ENCODE measurements at regions not wholly inside any gene's neighbourhood (a gene's known extent, or its start where the extent isn't known, plus 50 kb on each side); places are given as distances from the start of the nearest gene placed in this dataset.

DNA sequence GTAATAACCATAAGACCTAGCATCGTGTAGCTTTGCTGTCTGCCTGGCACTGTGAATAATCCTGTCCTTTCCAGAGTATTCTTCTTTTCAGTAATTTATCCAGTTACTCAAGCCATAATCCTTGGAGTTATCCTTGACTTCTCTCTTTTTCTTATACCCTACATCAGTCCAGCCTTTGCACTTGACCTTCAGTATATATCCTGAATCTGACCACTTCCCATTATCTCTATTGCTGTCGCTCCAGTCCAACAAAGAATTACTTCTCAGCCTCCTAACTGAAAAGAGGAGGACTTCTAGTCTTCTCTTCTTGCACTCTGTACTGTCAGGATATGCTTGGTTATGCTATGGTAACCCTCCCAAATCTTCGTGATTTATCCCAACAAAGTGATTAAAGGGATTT is 393.8 kb downstream of the SHQ1 start:
- TF ChIP-seq, protein P1, sequence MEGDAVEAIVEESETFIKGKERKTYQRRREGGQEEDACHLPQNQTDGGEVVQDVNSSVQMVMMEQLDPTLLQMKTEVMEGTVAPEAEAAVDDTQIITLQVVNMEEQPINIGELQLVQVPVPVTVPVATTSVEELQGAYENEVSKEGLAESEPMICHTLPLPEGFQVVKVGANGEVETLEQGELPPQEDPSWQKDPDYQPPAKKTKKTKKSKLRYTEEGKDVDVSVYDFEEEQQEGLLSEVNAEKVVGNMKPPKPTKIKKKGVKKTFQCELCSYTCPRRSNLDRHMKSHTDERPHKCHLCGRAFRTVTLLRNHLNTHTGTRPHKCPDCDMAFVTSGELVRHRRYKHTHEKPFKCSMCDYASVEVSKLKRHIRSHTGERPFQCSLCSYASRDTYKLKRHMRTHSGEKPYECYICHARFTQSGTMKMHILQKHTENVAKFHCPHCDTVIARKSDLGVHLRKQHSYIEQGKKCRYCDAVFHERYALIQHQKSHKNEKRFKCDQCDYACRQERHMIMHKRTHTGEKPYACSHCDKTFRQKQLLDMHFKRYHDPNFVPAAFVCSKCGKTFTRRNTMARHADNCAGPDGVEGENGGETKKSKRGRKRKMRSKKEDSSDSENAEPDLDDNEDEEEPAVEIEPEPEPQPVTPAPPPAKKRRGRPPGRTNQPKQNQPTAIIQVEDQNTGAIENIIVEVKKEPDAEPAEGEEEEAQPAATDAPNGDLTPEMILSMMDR (IDR thresholded peaks at IDR 0.05; ENCODE audit: insufficient read depth, low read length, poor library complexity, severe bottlenecking), result no peak
- no peak for TF ChIP-seq EZH2phosphoT487 (conservative IDR thresholded peaks at IDR 0.05; ENCODE audit: low read length)

Data from SU-DHL-6 (cell line).